Mesothelial cell of epicardium (in vitro differentiated cells): ENCODE measurements at regions not wholly inside any gene's neighbourhood (a gene's known extent, or its start where the extent isn't known, plus 50 kb on each side); places are given as distances from the start of the nearest gene placed in this dataset.
"Not testable (repeated sequence)": the region's sequence is repeated elsewhere in the genome, so short reads cannot be mapped to it uniquely, and the experiment has no call there.

ENCODE experiments used
- DNase-seq, 2 experiments: peaks; one replicate each; pipeline ENCODE4 v3.0.0; 2021; ENCODE audit warnings: low spot score in 2 of 2; ENCODE audit not compliant: unreplicated experiment in 2 of 2
- H3K27ac Mint-ChIP-seq: 2 replicates; pipeline ENCODE4 v1.8.0; 2021; ENCODE audit warnings: mixed read lengths
- H3K27me3 Mint-ChIP-seq: 2 replicates; pipeline ENCODE4 v1.8.0; 2021; ENCODE audit warnings: low read depth, mixed read lengths
- H3K36me3 Mint-ChIP-seq: 2 replicates; pipeline ENCODE4 v1.8.0; 2021; ENCODE audit warnings: mixed read lengths
- H3K4me1 Mint-ChIP-seq: 2 replicates; pipeline ENCODE4 v1.8.0; 2021; ENCODE audit warnings: mixed read lengths
- H3K4me3 Mint-ChIP-seq: 2 replicates; pipeline ENCODE4 v1.8.0; 2021; ENCODE audit warnings: mild to moderate bottlenecking, moderate library complexity, mixed read lengths
- H3K9me3 Mint-ChIP-seq: 2 replicates; pipeline ENCODE4 v1.8.0; 2021; ENCODE audit warnings: mixed read lengths
- CTCF ChIP-seq: fragments of 200-600 bp; sonication (generic); IDR thresholded peaks from one replicate; pipeline ENCODE4 v1.5.0; 2021; ENCODE audit warnings: antibody characterized with exemption; ENCODE audit not compliant: unreplicated experiment

GRCh38 chr5:113748403-113748802, 234.9 kb downstream of the YTHDC2 start:
- H3K27ac Mint-ChIP-seq = peak overlapping the region; percentile 27
- peaks cover 7% of the 10 kb centered on the region for H3K9me3 Mint-ChIP-seq
- no peaks in the 10 kb centered on the region for H3K27me3 Mint-ChIP-seq
- H3K4me3 Mint-ChIP-seq = no peak overlapping the region
- TF ChIP-seq CTCF = no peak
- no peak for DNase-seq
- H3K4me1 Mint-ChIP-seq = peaks cover 34% of the 10 kb centered on the region
- peaks cover 4% of the 10 kb centered on the region for H3K36me3 Mint-ChIP-seq

GRCh38 chr5:113749334-113749733, 235.8 kb downstream of the YTHDC2 start:
- Mint-ChIP-seq H3K27me3 (no peaks in the 10 kb centered on the region), H3K36me3 (peaks cover 4% of the 10 kb centered on the region), H3K4me3 (no peak overlapping the region), H3K27ac (peak overlapping the region; percentile 65), H3K9me3 (peaks cover 7% of the 10 kb centered on the region), H3K4me1 (peaks cover 34% of the 10 kb centered on the region)
- no peak for TF ChIP-seq CTCF
- no peak for DNase-seq

- H3K36me3 Mint-ChIP-seq, H3K4me3 Mint-ChIP-seq, DNase-seq, H3K27me3 Mint-ChIP-seq, H3K9me3 Mint-ChIP-seq, H3K27ac Mint-ChIP-seq: not testable (repeated sequence)
- H3K4me1 Mint-ChIP-seq = peaks cover 39% of the 10 kb centered on the region
Measured at GRCh38 chr5:113753182-113753581, 239.7 kb downstream of the YTHDC2 start.

GRCh38 chr5:113755516-113755915, 242.0 kb downstream of the YTHDC2 start:
- Mint-ChIP-seq H3K36me3 (no peaks in the 10 kb centered on the region), H3K4me1 (peaks cover 32% of the 10 kb centered on the region), H3K27ac (no peak overlapping the region), H3K4me3 (no peak overlapping the region), H3K27me3 (no peaks in the 10 kb centered on the region), H3K9me3 (no peaks in the 10 kb centered on the region)
- no peak for DNase-seq
- no peak for TF ChIP-seq CTCF

GRCh38 chr5:113757508-113757907, 244.0 kb downstream of the YTHDC2 start:
- no peak for DNase-seq
- no peak for TF ChIP-seq CTCF
- H3K4me3 Mint-ChIP-seq = no peak overlapping the region
- H3K36me3 Mint-ChIP-seq = no peaks in the 10 kb centered on the region
- H3K4me1 Mint-ChIP-seq = peaks cover 19% of the 10 kb centered on the region
- no peaks in the 10 kb centered on the region for H3K9me3 Mint-ChIP-seq
- no peaks in the 10 kb centered on the region for H3K27me3 Mint-ChIP-seq
- H3K27ac Mint-ChIP-seq = no peak overlapping the region

- Mint-ChIP-seq H3K9me3 (no peaks in the 10 kb centered on the region), H3K4me1 (peaks cover 19% of the 10 kb centered on the region), H3K27me3 (no peaks in the 10 kb centered on the region), H3K27ac (no peak overlapping the region), H3K4me3 (no peak overlapping the region), H3K36me3 (no peaks in the 10 kb centered on the region)
- no peak for TF ChIP-seq CTCF
- no peak for DNase-seq
Measured at GRCh38 chr5:113759505-113759904, 246.0 kb downstream of the YTHDC2 start.
